NCI-H510A (cell line): ENCODE measurements at regions not wholly inside any gene's neighbourhood (a gene's known extent, or its start where the extent isn't known, plus 50 kb on each side); places are given as distances from the start of the nearest gene placed in this dataset.
"Not testable (repeated sequence)": the region's sequence is repeated elsewhere in the genome, so short reads cannot be mapped to it uniquely, and the experiment has no call there.

Experiments
- DNase-seq: peaks from one replicate; lab custom pipeline; 2025; lab: John Stamatoyannopoulos, UW

DNA sequence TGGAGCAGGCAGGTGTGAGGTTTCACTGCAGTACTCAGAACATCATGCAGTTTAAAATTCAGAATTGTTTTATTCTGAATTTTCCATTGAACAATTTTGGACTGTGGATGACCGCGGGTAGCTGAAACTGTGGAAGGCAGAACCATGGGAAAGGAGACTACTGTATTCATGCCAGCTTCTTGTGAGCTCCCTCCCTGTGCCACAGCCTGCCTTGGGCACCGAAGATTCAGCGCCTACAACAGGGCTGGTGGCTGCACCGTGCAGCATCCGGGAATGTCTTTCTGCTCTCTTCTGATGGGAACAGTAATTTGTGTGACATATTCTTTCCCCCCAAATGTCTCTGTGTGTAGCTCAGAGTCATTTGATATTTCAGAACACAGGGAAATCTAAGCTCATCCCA lies 118.5 kb upstream of the NKX1-1 start:
- DNase-seq: no peak

DNA sequence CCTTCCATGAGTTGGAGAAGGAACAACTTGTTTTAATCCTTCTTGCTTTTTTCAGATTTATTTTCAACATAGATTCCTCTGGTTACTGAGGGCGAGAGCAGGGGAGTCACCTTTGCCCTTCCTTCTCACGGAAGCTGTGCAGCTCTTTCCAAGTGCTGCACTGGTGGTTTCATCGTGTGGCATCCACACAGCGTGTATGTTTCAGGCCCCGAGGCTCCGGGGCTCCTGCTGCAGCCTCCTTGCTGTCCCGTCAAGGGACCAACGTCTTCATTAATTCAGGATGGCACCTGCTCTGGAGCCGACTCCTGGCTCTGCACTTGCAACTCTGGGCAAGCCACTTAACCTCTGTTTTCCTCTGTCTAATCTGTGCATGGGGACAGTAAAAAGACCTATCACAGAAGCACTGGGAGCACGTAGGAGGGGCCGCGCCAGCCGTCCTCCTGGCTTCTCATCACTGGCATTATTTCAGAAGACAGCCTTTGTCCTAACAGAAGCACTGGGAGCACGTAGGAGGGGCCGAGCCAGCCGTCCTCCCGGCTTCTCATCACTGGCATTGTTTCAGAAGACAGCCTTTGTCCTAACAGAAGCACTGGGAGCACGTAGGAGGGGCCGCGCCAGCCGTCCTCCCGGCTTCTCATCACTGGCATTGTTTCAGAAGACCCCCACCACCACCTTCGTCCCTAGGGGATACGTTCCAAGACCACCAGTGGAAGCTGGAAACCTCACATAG lies 117.8 kb upstream of the NKX1-1 start:
- DNase-seq: no peak

DNA sequence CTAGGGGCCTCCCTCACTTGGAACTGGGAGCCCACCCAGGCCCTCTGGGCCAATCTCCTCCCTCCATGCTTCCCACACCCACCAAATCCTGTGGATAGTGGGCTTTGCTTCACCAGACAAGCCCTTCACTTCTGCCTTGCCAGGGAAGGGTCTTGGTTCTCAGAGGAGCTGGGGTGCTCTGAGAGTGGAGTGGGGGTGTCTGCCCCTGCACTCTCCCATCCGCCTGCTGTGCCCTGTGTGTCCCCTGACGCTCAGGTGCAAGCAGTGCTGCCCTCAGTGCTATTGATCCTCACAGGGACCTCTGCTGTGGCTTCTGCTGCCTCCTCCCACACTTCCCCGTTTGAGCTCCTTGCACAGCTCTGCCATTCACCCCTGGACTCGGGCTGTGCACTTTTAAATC lies 117.3 kb upstream of the NKX1-1 start:
- no peak for DNase-seq

DNA sequence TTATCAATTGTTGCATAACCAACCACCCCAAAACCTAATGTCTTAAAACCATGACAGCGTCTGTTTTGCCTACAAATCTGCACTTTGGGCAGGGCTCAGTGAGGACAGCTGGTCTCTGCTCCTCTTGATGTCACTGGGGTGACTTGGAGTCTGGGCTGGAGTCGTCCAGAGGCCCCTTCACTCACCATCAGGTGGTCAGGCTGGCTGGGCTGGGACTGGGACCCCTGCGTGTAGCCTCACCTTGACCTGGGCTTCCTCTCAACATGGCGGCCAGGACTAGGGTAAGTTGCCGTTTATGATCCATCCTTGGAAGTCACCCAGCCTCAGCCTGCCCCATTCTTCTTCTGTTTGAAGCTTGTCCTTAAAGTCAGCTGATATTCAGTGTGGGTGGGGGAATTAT lies 116.8 kb upstream of the NKX1-1 start:
- no peak for DNase-seq

DNA sequence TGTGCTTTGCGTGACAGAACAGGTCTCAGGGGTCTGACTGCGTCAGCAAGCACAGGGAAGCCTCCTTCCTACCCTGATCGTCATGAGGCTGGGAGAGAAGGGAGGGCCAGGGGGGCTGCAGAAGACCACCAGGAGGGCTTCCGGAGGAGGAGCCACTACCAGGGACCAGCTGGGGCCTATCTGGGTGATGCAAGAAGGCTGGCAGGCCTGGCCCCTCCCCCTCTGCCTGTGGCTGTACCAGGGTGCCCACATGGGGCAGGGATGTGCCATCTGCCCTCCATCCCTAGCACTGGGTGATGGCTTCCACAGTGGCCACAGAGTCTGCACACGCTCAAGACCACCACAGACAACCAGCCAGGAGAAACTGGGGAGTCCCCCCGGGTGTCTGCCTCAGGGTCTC lies 116.4 kb upstream of the NKX1-1 start:
- no peak for DNase-seq

DNA sequence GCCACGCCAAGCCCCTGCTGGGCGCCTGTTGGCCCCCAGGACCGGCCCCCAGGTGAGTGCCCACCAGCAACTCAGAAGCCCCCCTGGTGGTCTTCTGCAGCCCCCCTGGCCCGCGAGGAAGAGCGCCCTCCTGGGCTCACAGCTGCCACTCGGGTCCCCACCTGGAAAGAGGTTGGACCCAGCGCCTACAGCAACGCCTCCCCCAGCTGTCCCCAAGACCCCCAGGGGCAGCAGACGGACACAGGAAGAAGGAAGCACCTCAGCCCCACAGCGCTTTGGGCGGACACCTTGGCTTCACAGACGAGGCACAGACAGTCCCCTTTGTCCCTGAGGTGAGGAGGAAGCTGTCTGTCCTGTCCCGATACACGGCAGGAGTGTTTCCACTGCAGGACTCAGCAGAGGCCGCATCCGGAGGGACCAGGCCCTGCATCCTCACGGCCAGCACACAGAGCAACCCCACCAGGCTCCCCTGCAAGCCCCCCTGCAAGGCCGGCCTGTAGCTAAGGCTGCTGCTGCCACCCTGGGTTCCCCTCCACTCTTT lies 115.6 kb upstream of the NKX1-1 start:
- no peak for DNase-seq

DNA sequence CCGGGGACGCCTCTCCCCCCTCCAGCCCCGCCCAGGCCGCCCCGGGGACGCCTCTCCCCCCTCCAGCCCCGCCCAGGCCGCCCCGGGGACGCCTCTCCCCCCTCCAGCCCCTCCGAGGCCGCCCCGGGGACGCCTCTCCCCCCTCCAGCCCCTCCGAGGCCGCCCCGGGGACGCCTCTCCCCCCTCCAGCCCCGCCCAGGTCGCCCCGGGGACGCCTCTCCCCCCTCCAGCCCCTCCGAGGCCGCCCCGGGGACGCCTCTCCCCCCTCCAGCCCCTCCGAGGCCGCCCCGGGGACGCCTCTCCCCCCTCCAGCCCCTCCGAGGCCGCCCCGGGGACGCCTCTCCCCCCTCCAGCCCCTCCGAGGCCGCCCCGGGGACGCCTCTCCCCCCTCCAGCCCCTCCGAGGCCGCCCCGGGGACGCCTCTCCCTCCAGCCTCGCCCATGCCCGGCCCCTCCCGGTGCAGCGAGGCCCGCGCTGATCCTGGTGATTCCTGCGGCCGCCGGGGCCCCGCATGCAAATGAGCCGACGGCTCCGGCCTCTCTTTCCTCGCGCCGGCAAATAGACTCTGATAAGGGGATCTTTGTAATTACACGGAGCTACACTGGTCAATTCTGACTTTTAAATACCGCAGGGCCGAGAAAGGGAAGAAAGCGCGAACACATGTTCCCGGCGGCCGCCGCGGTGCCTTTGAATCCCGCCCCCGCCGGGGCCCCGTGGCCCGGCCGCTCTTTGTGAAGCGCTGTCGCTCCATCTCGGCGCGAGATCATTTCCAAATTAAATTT lies 114.7 kb upstream of the NKX1-1 start:
- not testable (repeated sequence) for DNase-seq

DNA sequence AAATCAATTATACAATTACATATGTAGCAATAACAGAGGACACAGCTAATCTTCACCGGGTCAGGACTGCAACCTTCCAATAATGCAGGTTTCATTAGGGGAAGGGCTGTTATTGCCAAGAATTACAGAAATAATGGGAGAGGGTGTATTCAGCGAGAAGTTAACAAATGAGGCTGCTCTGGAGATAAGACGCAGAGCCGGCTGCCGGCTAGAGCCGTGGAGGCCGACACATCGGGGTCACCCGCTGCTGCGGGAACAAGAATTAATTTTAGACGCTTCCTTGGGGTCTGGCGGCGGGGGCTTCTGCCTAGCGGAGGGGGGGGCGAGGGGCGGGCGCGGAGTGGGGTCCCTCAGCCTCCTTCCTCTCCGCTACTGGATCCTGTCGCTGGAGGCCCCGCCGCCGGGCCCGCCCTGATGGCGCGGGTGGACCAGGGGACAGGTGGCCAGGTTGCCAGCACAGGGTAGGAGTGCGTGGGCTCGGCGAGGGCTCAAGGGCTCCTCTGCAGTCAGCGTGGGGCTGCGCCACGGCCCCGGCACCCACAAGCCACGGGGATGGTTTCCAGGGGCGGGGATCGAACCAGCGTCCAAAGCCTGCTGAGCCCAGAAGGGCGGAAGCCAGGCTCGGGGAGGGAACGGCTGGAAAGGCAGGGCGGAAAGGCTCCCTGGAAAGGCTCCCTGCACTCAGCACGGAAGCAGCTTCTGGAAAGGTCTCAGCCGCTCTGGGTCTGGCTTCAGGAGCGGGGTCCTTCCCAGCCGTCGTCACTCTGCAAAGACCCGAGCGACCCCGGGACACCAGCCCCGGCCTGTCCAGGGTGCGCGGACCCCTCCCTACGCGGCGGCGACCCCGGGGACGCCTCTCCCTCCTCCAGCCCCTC lies 113.8 kb upstream of the NKX1-1 start:
- DNase-seq: no peak

DNA sequence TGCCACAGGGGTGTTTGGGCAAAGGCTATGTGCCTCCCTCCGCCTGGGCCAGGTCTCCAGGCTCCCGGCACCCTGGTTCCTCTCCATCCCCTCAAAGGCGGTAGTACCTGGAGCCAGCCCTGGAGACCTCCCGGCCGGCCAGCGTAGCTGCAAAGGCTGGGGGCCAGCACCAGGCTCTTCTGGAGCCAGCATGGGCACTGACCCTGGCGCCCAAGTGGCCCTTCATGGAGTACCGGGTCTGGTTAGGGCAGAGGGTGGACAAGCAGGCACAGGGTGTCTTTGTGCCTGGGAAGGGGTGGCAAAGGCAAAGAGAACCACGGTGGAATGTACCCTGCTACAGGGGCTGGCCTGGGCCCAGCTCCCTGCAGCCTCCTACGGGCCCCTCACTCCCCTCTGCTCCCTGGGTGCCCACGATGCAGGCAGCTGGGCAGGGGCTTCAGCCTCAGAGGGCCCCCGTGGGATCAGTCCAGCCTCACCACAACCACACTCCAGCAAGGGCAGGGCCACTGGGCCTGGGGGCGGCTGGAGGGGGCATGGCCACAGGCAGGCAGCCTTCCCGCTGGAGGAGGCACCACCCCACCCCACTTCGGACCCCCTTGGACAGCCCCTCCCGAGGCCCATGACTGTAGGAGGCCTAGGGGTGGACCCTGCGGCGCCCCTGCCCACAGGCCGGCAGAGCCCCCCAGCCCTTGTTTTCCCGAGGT lies 112.9 kb upstream of the NKX1-1 start:
- no peak for DNase-seq

DNA sequence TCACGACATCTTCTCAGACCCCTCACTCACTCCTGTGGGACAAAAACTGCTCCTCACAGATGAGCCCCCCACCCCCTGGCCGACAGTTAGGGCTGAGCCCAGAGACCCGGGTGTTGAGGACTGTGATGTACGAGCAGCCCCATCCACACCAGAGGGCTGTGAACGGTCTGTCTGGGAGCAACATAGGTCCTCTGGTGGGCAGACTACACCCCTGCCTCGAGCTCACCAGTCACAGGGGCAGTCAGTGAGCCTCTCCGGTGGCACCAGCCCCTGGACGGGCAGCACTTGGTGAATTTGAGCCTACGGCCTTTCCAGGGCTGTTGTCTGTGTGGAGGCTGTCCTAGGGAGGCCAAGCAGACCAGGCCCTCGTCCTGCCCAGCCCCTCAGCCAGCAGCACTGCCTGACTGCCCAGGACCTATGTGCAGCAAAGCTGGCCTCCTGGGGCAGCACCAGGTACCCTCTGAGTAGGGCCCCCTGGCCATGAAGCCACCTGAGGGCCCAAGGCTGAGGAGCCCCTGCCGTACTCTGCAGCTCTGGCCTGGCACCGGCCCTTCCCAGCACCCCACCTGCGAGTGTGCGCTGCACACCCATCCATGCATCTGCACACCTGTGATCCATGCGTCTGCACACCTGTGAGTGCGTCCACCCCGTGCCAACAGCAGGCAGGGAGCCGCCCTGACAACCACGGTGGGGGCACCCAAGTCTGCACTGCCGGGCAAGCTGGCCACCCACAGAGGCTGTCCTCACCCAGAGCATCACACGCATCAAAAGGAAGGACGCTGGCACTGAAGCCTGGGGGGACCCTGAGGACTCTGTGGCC lies 111.6 kb upstream of the NKX1-1 start:
- DNase-seq: no peak

DNA sequence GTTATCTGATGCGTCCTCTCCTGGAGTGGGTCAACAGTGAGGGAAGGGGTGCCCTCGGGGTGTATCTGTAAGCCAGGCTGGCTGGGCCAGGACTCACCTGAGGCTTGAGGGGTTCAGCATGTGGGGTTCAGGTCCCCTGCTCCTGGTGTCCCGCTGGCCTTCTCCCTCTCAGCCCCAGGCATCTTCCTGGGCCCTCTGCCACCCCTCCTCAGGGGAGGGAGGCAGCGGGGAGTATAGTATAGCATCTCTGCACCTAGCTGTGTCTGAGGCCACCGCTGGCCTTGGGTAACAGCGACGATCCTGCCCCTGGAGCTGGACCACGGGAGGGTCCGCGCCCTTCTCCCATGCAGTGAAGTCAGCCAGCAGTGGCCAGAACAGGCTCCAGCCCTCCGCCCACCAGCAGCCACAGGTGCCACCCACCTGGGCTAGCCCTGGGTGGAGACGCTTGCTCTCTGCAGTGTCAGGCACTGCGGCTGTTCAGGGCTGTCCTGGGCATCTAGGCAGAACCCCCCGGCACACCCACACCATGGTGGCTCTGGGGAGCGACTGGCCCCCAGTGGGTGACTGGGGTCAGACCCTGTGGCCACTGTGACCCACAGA lies 110.7 kb upstream of the NKX1-1 start:
- no peak for DNase-seq

DNA sequence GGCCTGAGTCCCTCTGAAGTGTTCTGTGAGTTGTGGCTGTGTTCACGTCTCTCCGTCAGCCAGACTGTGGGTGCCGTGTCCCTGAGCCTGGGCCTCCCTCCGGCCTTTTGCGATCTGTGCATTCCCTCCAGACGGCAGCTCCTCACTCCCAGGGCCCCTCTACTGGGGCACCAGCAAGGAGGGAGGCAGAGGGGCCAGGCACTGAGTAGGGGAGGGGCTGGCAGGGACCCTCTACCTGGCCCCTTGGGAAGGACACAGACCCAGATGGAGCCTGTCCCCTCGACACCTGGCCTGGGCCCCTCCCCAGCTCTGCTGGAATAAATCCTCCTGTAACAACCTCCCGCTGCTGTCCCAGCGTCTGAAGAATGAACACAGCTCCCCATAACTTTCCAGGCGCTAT lies 110.0 kb upstream of the NKX1-1 start:
- DNase-seq: no peak

DNA sequence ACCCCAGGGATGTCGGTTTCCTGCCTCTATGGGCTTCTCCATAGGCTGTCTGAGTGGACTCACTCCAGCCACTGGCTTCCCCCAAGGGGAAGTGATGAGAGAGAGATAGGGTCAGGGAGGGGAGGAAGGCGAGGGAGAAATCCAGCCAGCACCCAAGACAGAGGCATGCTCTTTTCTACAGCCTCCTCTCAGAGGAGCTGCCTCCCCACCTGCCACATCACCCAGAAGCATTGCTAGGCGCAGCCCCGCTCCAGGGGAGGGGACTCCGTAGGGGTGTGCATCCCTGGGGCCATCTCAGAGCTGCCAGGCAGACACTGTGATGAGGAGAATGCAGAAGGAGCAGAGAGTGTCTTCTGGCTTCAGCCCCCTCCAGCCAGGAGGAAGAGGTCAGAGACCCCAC lies 109.5 kb upstream of the NKX1-1 start:
- no peak for DNase-seq

DNA sequence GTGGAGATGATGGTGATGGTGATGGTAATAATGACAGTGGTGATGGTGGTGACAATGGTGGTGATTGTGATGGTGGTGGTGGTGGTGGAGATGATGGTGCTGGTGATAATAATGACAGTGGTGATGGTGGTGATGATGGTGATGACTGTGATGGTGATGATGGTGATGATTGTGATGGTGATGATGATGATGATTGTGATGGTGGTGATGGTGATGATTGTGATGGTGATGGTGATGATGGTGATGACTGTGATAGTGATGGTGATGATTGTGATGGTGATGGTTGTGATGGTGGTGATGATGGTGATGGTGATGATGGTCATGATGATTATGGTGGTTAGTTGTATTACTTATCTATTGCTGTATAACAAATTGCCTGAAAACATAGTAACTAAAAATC lies 108.9 kb upstream of the NKX1-1 start:
- DNase-seq: no peak

DNA sequence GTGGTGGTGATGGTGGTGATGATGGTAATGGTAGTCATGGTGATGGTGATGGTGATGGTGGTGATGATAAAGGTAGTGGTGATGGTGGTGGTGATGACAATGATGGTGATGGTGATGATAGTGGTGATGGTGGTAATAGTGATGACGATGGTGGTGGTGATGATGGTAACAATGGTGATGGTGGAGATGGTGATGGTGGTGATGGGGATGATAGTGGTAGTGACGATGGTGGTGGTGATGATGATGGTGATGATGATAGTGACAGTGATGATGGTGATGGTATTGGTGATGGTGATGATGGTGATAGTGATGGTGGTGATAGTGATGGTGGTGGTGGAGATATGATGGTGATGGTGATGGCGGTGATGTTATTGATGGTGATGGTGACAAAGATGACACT lies 108.4 kb upstream of the NKX1-1 start:
- no peak for DNase-seq

DNA sequence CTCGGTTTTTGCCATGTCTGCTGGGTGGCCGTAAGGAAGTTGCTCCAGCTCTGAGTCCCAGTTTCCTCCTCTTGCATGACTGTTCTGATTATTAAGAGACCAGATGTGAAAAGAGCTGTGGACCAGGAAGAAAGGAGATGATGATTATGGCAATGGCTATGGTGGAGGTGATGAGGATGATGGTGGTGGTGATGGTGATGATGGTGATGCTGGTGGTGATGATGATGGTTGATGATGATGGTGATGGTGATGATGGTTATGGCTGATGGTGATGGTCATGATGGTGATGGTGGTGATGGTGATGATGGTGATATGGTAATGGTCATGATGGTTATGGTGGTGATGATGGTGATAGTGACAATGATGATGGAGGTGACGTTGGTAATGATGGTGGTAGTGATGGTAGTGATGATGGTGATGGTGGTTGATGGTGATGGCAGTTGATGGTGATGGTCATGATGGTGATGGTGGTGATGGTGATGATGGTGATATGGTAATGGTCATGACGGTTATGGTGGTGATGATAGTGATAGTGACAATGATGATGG lies 107.8 kb upstream of the NKX1-1 start:
- DNase-seq: no peak

DNA sequence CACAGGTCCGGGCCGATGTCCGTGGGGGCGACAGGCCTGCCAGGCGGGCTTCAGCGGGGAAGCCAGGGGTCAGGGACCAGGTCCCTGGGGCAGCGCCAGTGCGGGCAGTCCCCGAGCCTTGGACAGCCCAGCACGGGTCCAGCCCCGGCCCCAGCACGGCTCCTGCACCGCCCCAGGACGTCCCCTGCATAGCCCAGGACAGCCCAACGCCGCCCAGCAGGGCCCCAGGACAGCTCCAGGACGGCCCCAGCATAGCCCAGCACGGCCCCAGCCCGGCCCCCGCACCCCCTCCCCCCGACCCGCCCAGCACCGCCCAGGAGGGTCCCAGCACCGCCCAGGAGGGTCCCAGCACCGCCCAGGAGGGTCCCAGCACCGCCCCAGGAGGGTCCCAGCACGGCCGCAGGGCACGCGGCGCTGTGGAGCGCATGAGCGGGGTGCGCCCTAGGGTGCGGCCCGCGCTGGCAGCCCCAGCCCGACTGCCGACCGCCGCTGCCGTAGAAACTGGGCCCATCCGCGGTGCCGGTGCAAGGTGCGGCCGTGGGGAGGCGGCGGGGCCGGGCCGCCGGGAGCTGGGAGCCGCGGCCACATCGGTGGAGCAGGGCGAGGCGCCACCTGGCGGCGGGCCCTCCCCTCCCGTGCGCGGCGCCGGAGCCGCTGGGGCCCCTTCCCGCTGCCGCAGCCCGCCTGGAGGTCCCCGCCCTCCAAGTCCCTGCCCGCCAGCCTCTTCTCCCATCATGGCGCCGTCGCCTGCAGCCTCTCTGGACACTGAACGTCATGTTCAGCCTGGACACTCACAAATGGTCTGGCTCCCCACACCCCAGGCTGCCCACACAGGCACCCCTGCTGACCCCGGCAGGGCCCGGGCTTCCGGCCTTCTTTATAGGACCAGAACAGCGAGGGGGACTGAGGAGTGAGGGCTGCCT lies 106.8 kb upstream of the NKX1-1 start:
- no peak for DNase-seq

DNA sequence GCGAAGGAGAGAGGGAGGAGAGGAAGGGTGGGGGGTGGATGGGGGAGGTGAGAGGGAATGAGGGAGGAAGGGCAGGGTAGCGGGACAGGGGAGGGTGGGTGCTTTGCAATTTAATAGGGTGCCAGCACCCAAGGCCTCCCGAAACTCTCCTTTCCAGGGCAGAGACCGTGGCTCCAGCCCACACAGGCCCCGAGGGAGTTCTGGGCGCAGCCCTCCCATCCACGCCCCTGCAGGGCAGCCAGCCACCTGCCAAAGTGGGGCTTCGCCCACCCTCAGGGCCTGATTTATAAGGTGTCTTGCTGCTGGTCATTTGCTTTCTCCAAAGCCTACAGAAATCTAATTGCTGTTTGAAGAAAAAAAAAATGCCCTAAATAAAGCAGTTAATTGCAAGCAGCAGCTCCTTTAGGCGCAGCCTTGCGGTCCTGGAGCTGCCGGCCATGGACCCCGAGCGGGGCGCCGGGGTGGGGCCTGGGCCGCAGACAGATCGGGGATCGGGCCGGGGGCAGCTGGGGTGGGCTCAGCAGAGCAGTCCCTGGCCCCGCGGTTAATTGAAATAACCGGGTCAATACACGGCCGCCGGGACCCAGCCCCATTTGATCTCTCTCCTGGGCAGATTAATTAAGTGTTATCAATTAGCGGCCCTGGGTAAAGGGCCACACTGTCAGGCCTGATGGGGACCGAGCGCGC lies 106.0 kb upstream of the NKX1-1 start:
- no peak for DNase-seq
